22Rv1 (cell line): ENCODE measurements at regions not wholly inside any gene's neighbourhood (a gene's known extent, or its start where the extent isn't known, plus 50 kb on each side); places are given as distances from the start of the nearest gene placed in this dataset.

Experiments
- ZFX ChIP-seq: fragments of 450-650 bp; IDR thresholded peaks from 2 replicates; pipeline ENCODE4 v1.6.1; 2017; ENCODE audit warnings: antibody characterized with exemption, borderline replicate concordance
- TF ChIP-seq, protein P1 (sequence below): fragments of 450-650 bp; IDR thresholded peaks from 2 replicates; pipeline ENCODE4 v1.5.1; 2017; ENCODE audit warnings: mild to moderate bottlenecking

GRCh38 chr7:27410812-27411544 lies 168.4 kb downstream of the EVX1 start:
- TF ChIP-seq, protein P1, sequence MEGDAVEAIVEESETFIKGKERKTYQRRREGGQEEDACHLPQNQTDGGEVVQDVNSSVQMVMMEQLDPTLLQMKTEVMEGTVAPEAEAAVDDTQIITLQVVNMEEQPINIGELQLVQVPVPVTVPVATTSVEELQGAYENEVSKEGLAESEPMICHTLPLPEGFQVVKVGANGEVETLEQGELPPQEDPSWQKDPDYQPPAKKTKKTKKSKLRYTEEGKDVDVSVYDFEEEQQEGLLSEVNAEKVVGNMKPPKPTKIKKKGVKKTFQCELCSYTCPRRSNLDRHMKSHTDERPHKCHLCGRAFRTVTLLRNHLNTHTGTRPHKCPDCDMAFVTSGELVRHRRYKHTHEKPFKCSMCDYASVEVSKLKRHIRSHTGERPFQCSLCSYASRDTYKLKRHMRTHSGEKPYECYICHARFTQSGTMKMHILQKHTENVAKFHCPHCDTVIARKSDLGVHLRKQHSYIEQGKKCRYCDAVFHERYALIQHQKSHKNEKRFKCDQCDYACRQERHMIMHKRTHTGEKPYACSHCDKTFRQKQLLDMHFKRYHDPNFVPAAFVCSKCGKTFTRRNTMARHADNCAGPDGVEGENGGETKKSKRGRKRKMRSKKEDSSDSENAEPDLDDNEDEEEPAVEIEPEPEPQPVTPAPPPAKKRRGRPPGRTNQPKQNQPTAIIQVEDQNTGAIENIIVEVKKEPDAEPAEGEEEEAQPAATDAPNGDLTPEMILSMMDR, result no peak
- no peak for TF ChIP-seq ZFX
